B cell (primary cell): ENCODE measurements at regions not wholly inside any gene's neighbourhood (a gene's known extent, or its start where the extent isn't known, plus 50 kb on each side); places are given as distances from the start of the nearest gene placed in this dataset.

Experiments
- ATAC-seq: fragments of 200-7000 bp; cut with Tn5 transposase; one replicate; pipeline ENCODE4 v1.10.0; 2021; ENCODE audit warnings: low read depth, mild to moderate bottlenecking, moderate number of reproducible peaks, moderate library complexity
- CTCF ChIA-PET: fragments of 350-600 bp; sonication (Branson Sonifier 250); formaldehyde crosslinking; loops from one replicate; lab custom pipeline; 2021; ENCODE audit warnings: antibody characterized with exemption, inconsistent platforms; lab: Charles Lee
- POLR2A ChIA-PET: fragments of 350-600 bp; sonication (Branson Sonifier 250); formaldehyde crosslinking; loops from one replicate; lab custom pipeline; 2021; ENCODE audit warnings: antibody characterized with exemption; lab: Charles Lee
- DNase-seq: peaks from one replicate; pipeline ENCODE4 v3.0.0; 2013
- H2AFZ ChIP-seq: 2 replicates; pipeline ENCODE4 v1.6.1; 2012; ENCODE audit warnings: mild to moderate bottlenecking, low read depth, low read length; ENCODE audit not compliant: insufficient read depth, poor library complexity, severe bottlenecking
- H3K27ac ChIP-seq, 2 donors: 1 replicate in 1 of 2; 2 replicates in 1 of 2; pipeline ENCODE4 v1.5.1; 2012 to 2013; ENCODE audit warnings: low read length in 2 of 2, mild to moderate bottlenecking in 2 of 2, moderate library complexity in 1 of 2
- H3K27me3 ChIP-seq, 4 experiments: fragments of 200-600 bp in 1 of 4; sonication (generic) in 1 of 4; replicated peaks in 1 of 4; 1 replicate in 2 of 4; 2 replicates in 2 of 4; pipeline versions ENCODE4 v1.6.1 to v1.7.0; 2013 to 2016; ENCODE audit warnings: low read length in 3 of 4, mild to moderate bottlenecking in 2 of 4, mixed read lengths in 1 of 4, moderate library complexity in 1 of 4; ENCODE audit not compliant: insufficient read depth in 4 of 4, control insufficient read depth in 3 of 4; ENCODE audit errors: control extremely low read depth in 1 of 4
- H3K36me3 ChIP-seq, 2 experiments: replicated peaks in 1 of 2; 1 replicate in 1 of 2; 2 replicates in 1 of 2; pipeline versions ENCODE4 v1.6.1 to v1.7.1; 2013; ENCODE audit warnings: low read length in 1 of 2; ENCODE audit not compliant: insufficient read depth in 2 of 2, control insufficient read depth in 1 of 2; ENCODE audit errors: control extremely low read depth in 1 of 2, extremely low read depth in 1 of 2
- H3K4me1 ChIP-seq, 2 donors: fragments of 200-600 bp in 1 of 2; sonication (generic) in 1 of 2; 1 replicate in 1 of 2; 2 replicates in 1 of 2; pipeline versions ENCODE4 v1.5.1 to v1.6.1; 2013 to 2017; ENCODE audit warnings: low read length in 2 of 2; ENCODE audit not compliant: control insufficient read depth in 2 of 2, insufficient read depth in 2 of 2
- H3K4me2 ChIP-seq: replicated peaks from 2 replicates; pipeline ENCODE3; 2012; ENCODE audit warnings: mild to moderate bottlenecking, low read depth, low read length; ENCODE audit not compliant: poor library complexity, severe bottlenecking
- H3K4me3 ChIP-seq, 5 experiments: fragments of 200-600 bp in 1 of 5; sonication (generic) in 1 of 5; 1 replicate in 3 of 5; 2 replicates in 2 of 5; pipeline versions ENCODE4 v1.5.1 to v1.7.0; 2011 to 2016; ENCODE audit warnings: low read length in 4 of 5, mild to moderate bottlenecking in 4 of 5, low read depth in 2 of 5, control low read depth in 1 of 5, moderate library complexity in 1 of 5; ENCODE audit not compliant: insufficient read depth in 1 of 5; ENCODE audit errors: control extremely low read depth in 1 of 5, extremely low read depth in 1 of 5
- H3K79me2 ChIP-seq: fragments of 200-600 bp; sonication (generic); one replicate; pipeline ENCODE4 v1.6.0; 2016; ENCODE audit warnings: low read length; ENCODE audit not compliant: control insufficient read depth, insufficient read depth
- H3K9ac ChIP-seq: fragments of 200-600 bp; sonication (generic); 2 replicates; pipeline ENCODE4 v1.6.1; 2017; ENCODE audit warnings: mild to moderate bottlenecking, low read length, moderate library complexity
- H3K9me3 ChIP-seq, 3 donors: one replicate each; pipeline versions ENCODE4 v1.6.1 to v1.7.1; 2013; ENCODE audit warnings: low read length in 2 of 3; ENCODE audit not compliant: control insufficient read depth in 2 of 3, insufficient read depth in 1 of 3; ENCODE audit errors: control extremely low read depth in 1 of 3
- H4K20me1 ChIP-seq: 2 replicates; pipeline ENCODE4 v1.6.0; 2012; ENCODE audit warnings: mild to moderate bottlenecking, low read length; ENCODE audit not compliant: insufficient read depth, control insufficient read depth, poor library complexity, severe bottlenecking
- H3K27ac Mint-ChIP-seq: one replicate; pipeline ENCODE4 v1.8.0; 2021; ENCODE audit warnings: mixed read lengths
- H3K27me3 Mint-ChIP-seq: one replicate; pipeline ENCODE4 v1.8.0; 2021; ENCODE audit warnings: mixed read lengths
- H3K4me1 Mint-ChIP-seq: one replicate; pipeline ENCODE4 v1.8.0; 2021; ENCODE audit warnings: mixed read lengths
- H3K4me3 Mint-ChIP-seq: one replicate; pipeline ENCODE4 v1.8.0; 2021; ENCODE audit warnings: mixed read lengths
- H3K9me3 Mint-ChIP-seq: one replicate; pipeline ENCODE4 v1.8.0; 2022; ENCODE audit warnings: mixed read lengths; ENCODE audit not compliant: insufficient read depth
- CTCF ChIP-seq: fragments of 200-600 bp; IDR thresholded peaks from one replicate; pipeline ENCODE4 v1.8.0; 2022; ENCODE audit warnings: antibody characterized with exemption, mild to moderate bottlenecking
- EZH2 ChIP-seq: IDR thresholded peaks from 2 replicates; pipeline ENCODE4 v1.6.1; 2012; ENCODE audit warnings: borderline replicate concordance, low read depth, mild to moderate bottlenecking, moderate library complexity, low read length; ENCODE audit not compliant: insufficient read depth, poor library complexity, severe bottlenecking
- intact Hi-C: fragments of 100-400 bp; cut with micrococcal nuclease; formaldehyde crosslinking; loops from one replicate; pipeline ENCODE4 v1.10.0; 2022

- H3K4me3 Mint-ChIP-seq: no peak overlapping the region
- H3K4me1 Mint-ChIP-seq: no peaks in the 10 kb centered on the region
- no peaks in the 10 kb centered on the region for H3K9me3 ChIP-seq
- H3K27ac ChIP-seq: no peak overlapping the region
- H3K36me3 ChIP-seq: no peaks in the 10 kb centered on the region
- DNase-seq (no peak), ATAC-seq (no peak)
- intact Hi-C loops: no loop called here
- POLR2A ChIA-PET: no interaction called here
- H3K27ac Mint-ChIP-seq: no peak overlapping the region
- H3K79me2 ChIP-seq: no peaks in the 10 kb centered on the region
- no peak overlapping the region for H3K9ac ChIP-seq
- CTCF ChIA-PET: no interaction called here
- no peaks in the 10 kb centered on the region for H4K20me1 ChIP-seq
- no peaks in the 10 kb centered on the region for H3K4me1 ChIP-seq
- H3K4me3 ChIP-seq: no peak overlapping the region
- no peak overlapping the region for H2AFZ ChIP-seq
- peaks cover 0 to 3% (median under 1%) of the 10 kb centered on the region in 4 experiments for H3K27me3 ChIP-seq
- H3K27me3 Mint-ChIP-seq: peaks cover 4% of the 10 kb centered on the region
- TF ChIP-seq EZH2 (no peak), CTCF (no peak)
- H3K4me2 ChIP-seq: no peak overlapping the region
- H3K9me3 Mint-ChIP-seq: no peaks in the 10 kb centered on the region
Observed at GRCh38 chr9:2567922-2568321, 53.7 kb upstream of the VLDLR start.

DNA sequence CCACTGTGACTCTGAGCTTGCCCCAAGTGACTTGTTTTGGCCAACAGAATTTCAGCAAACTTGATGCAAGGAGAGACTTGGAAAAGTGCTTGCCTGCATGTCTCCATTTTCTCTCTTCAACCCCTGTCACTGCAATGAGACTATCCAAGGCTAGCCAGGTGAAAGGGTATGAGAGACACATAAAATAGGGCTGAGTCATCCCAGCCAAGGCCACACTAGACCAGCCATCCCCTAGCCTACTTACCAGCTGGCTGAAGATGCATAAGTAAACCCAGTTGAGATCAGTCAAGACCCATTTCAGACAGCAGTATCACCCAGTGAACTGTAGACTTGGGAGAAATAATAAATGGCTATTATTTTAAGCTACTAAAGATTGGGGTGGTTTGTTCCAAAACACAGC, 52.9 kb upstream of the VLDLR start:
- intact Hi-C loops: no loop called here
- DNase-seq: no peak

More for the DNA sequence above, 52.9 kb upstream of the VLDLR start:
- Histone ChIP-seq H3K79me2 (no peaks in the 10 kb centered on the region), H3K27me3 (peaks cover 0 to 3% (median under 1%) of the 10 kb centered on the region in 4 experiments), H2AFZ (no peak overlapping the region), H3K9me3 (no peaks in the 10 kb centered on the region), H3K9ac (no peak overlapping the region), H3K36me3 (no peaks in the 10 kb centered on the region), H3K4me2 (no peak overlapping the region), H3K4me1 (no peaks in the 10 kb centered on the region), H3K4me3 (no peak overlapping the region), H4K20me1 (no peaks in the 10 kb centered on the region), H3K27ac (no peak overlapping the region)
- no peak for TF ChIP-seq CTCF
- TF ChIP-seq EZH2: no peak
- ChIA-PET CTCF (no interaction called here), POLR2A (no interaction called here)
- Mint-ChIP-seq H3K9me3 (no peaks in the 10 kb centered on the region), H3K27me3 (peaks cover 7% of the 10 kb centered on the region), H3K27ac (no peak overlapping the region), H3K4me3 (no peak overlapping the region), H3K4me1 (no peaks in the 10 kb centered on the region)
- ATAC-seq: no peak
